ENCODE measurements at regions not wholly inside any gene's neighbourhood (a gene's known extent, or its start where the extent isn't known, plus 50 kb on each side); places are given as distances from the start of the nearest gene placed in this dataset.
A peak's percentile ranks its signal among the peaks of the same experiment; 100 is the strongest.
"Not testable (repeated sequence)": the region's sequence is repeated elsewhere in the genome, so short reads cannot be mapped to it uniquely, and the experiment has no call there.

DNA sequence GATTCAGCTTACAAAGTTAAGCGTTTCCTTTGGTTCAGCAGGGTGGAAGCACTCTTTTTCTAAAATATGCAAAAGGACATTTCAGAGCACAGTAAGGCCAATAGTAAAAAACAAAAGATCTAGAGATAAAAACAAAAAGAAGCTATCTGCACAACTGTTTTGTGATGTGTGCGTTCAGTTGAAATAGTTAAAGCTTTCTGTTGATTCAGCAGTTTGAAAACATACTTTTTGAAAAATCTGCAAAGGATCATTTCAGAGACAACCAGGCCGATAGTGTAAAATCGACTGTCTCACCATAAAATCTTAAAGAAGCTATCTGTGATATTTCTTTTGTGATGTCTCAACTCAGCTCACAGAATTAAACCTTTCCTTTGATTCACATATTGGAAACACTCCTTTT is 300.0 kb upstream of the ALG10B start:
- DNase-seq = no peak

GRCh38 chr12:38025916-38026315 is 290.7 kb upstream of the ALG10B start:
- no peak for DNase-seq

DNA sequence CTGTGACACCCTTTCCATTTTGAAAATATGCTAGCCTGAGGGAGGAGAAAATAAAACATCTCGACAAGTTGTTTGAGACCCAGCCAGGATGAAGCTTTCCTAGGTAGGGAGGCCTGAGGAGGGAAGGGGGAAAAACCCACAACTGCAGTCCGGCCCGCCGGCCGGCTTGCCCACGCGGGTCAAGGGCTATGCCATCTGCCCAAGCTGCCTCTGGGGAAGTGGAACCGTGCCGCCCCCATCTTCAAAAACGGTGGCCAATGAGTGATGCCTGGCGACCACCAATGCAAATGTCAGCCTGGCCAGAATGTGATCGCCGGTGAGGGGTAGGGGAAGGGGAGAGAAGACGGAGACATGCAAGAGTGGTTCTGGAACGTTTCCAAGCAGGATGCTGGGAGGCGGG is 263.5 kb upstream of the ALG10B start:
- DNase-seq = no peak

GRCh38 chr12:38053655-38054464 is 262.7 kb upstream of the ALG10B start:
- no peak for DNase-seq

GRCh38 chr12:38056701-38057689 is 259.6 kb upstream of the ALG10B start:
- no peak for DNase-seq

- DNase-seq = no peak
Observed at GRCh38 chr12:38099686-38100085, 216.9 kb upstream of the ALG10B start.

DNA sequence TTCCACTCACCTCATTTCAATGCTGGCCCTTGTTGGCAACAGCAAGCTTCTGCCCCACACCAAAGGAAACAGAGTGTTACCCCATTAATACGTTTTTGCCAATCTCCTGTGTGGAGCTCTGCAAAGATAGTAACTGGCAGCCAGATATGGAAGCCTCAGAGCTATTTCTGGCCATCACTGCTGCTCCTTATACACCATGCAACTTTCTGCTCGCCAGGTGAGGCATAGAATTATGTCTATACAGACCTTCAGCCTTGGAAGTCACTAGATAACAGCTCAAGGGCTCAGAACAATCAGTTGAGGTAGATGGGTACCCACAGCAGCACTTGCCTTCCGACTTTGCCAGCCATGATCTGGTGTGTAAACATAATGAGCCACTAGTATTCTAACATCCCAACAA is 214.8 kb upstream of the ALG10B start:
- no peak for DNase-seq

GRCh38 chr12:38102197-38102596 is 214.4 kb upstream of the ALG10B start:
- DNase-seq = no peak

DNA sequence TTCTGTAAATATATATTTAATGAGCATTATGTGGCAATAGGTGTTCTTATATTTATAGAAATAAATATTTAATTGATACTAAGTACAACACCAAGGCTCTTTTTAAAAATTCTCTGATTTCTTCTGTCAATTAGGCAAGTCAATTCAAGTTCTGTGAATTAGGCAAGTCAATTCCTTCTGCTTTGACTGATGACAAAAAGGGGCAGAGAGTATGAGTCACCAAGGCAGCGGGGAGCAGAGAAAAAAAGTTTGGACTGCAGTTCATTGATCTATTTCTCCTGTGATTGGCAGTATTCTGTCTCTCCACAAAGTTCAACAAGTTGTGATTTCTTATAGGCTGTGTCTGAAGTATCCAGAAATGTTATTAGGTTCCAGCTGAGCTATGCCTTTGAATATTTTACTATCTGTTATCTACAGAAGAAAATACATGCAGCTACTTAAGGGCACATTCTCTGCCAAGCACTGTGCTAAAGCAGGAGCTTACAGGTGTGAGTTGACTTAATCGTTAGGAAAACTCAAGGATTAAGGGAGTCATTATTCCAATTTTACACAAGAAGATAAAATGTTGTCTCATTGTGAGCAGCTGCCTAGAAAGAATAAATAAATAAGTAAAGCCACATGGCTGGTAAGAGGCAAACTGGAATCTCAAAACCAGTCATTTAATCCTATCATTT is 206.4 kb upstream of the ALG10B start:
- no peak for DNase-seq

- DNase-seq = no peak
Observed at GRCh38 chr12:38113991-38114390, 202.6 kb upstream of the ALG10B start.

DNA sequence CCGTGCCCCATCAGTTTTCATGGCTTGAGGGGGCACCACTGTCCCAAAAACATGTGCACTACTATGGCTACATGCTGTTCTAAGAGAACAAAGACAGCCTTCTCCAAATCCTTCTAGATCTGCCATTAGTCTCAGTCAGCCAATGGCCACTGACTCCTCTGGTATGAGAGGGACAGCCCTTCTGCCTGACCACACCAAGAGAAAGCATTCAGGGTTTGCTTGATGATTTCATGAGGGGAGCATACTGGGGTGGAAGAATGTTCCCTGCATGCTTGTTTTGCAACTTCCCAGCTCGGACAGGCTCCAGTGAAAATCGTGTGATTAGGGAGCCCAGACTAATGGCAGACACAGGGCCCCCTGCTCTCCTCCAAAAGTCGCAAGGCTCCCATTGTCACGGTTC is 199.6 kb upstream of the ALG10B start:
- no peak for DNase-seq

GRCh38 chr12:38118632-38119031 is 197.9 kb upstream of the ALG10B start:
- no peak for DNase-seq

GRCh38 chr12:38120438-38120837 is 196.1 kb upstream of the ALG10B start:
- no peak for DNase-seq

DNA sequence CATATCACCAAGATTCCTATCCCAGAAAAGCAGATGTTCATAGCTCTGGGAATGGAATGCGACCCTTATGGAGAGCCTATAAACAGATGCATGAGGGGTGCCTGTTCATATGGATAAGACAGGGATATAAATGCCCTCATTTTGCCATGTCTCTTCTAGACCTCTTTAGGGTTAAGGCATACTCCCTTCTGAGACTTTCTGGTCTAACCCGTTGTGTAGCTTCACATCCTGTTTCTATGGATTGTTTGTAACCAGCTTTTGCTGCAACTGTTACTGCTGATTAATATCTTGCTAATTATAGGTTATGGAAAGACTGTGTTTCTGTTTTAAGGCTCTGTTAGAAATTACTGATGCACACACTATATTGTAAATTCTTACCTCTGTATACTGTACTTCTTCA is 193.5 kb upstream of the ALG10B start:
- not testable (repeated sequence) for DNase-seq

DNA sequence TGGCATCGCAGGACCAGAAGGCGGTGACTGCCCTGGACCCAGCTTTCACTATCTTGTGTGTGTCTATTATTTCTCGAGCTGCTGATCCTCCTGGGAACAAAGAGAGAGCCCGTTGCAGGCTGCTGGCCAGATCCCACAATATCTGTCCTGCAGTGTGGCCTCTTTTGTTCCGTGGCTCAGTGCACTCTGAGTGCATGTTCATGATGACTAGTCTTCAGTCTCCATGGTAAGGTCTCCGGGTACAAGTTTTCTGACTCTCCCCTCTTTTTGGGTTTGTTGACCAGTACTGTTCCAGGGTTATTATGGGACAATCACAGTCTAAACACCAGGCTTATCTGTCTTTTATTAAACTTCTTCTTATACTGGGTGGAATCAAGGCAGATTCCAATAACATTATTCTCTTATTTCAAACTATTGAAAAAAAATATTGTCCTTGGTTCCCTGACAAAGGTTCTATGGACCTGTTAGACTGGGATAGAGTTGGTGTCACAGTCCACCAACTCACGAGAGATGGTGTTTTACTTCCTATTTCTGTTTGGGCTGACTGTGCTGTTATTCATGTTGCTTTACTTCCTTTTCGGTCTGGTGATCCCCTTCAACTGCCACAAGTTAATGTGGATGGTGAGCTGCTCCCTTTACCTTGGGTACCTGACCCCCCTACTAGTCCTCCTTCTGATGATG is 192.9 kb upstream of the ALG10B start:
- no peak for DNase-seq

DNA sequence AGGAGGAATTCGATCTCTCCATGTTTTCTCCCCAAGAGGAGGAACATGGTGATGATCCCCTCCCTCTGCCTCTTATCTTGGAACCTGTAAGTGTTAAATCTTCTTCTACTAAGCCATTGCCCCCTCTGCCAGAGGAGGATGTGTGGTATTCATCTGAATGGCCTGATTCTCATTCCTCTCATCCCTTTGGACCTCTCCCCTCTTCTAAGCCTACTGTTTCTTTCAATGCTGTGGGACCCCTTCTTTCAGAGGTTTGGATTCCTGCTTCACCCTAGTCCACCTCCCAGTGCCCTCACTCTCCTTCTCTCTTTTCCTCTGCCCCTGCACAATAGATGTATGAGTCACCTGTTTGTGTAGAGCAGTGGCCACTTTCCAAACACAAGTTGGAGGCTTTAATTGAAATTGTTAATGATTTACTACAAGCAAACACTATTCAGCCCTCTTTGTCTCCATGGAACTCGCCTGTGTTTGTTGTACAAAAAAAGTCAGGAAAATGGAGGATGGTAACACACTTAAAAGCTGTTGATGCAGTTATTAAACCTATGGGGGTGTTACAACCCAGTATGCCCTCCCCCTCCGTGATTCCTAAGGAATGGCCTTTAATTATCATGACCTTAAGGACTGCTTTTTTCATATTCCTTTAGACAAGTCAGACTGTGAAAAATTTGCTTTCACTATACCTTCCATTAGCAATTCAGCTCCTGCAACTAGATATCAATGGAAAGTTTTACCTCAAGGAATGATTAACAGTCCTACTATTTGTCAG is 192.1 kb upstream of the ALG10B start:
- DNase-seq = no peak

GRCh38 chr12:38132139-38132538 is 184.4 kb upstream of the ALG10B start:
- DNase-seq = no peak

DNA sequence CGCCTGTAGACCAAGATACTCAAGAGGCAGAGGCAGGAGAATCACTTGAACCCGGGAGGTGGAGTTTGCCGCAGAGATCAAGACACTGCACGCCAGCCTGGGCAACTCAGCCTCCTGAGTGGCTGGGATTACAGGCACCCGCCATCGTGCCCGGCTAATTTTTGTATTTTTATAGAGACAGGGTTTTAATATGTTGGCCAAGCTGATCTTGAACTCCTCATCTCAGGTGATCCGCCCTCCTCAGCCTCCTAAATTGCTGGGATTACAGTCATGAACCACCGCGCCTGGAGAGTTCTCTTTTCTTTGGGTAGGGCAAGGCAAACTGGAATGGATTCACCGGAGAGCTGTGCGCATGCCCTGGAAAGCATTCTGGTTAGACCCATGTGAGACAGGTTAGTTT is 179.3 kb upstream of the ALG10B start:
- DNase-seq = no peak

DNA sequence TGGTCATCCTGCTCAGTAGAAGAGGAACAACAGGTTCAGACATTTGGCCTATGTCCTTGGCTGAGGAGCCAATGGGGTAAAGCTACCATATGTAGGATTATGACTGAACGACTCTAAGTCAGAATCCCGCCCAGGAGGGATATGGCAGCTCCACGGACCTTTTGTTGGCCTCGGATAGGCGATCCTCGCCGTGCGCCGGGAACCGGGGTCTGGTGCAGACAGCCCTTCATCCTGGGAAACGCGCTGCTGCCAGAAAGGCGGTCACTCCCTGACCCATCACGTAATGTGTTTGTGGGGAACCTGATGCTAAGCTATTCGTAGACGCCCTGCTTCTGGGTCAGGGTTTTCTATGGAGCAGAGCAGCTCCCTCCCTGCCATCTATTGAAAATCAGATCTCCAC is 178.9 kb upstream of the ALG10B start:
- no peak for DNase-seq

DNA sequence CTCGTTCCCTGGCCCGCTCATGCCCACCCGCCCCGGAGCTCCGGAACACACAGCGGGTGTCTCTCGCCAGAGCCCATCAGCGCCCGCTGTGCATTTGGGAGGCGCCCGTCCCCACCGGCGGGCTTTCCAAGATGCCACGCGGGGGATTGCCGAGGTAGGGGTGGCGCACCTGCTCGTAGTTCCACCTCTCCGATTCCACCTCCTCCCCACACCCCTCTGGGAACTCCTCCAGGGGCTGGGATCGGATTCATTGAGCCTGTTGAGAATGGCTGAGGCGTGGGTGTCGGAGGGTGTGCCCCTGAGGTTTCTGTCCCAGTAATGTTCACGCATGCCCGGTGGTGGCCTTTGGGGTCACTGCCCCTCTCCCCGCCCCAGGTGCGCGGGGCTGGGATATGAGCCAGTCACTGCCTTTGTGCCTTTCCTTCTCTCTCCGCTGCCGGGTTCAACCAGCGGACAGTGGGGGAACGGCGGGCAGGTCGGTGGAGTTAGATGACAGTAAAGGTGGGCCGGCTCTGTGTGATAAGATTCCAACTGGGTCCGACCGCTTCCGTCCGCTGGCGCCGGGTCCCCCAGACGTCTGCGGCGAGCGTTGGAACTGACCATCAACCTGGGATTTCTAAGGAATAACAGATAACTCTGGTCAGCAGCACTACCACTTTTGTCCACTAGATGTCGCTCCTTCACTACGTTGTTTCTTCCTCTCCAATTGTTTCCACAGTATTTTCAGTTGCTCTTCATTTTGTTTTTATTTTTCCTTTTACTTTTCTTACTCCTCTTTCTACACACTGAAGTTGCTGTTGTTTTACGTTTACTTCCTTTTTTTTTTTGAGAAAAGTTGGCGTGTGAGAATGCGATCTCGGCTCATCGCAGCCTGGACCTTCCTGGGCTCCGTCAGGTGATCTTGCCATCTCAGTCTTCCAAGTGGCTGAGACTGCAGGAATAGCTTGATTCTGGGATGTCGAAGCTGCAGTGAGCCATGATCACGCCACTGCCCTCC is 178.1 kb upstream of the ALG10B start:
- DNase-seq = peak; percentile 66

DNA sequence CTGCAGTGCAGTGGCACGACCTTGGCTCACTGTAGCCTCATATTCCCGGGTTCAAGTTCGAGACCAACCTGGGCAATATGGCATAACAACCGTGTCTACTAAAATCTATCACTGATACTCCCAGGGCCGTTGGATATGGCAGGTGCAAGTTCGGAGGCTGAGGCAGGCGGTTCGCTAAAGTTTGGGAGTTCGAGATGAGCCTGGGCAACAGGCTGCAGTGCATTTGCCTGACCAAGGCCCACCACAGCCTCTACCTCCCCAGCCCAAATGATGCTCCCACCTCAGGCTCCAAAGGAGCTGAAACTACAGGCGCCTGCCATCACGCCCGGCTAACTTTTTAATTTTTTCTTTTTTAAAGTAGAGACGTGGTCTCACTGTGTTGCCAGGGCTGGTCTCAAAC is 177.1 kb upstream of the ALG10B start:
- DNase-seq = no peak
